ENCODE measurements at regions not wholly inside any gene's neighbourhood (a gene's known extent, or its start where the extent isn't known, plus 50 kb on each side); places are given as distances from the start of the nearest gene placed in this dataset.
"Not testable (repeated sequence)": the region's sequence is repeated elsewhere in the genome, so short reads cannot be mapped to it uniquely, and the experiment has no call there.

- no peak for DNase-seq (ENCODE audit: low read depth in 4 of 4, low spot score in 3 of 4)
These were observed 177.5 kb upstream of the GRIA4 start for GRCh38 chr11:105432241-105432995.

GRCh38 chr11:105429096-105429910 lies 180.6 kb upstream of the GRIA4 start:
- no peak for DNase-seq (ENCODE audit: low read depth in 4 of 4, low spot score in 3 of 4)

GRCh38 chr11:105407101-105407500 lies 202.8 kb upstream of the GRIA4 start:
- no peak for DNase-seq (ENCODE audit: low read depth in 4 of 4, low spot score in 3 of 4)

GRCh38 chr11:105401269-105401809 lies 208.5 kb upstream of the GRIA4 start:
- DNase-seq (ENCODE audit: low read depth in 4 of 4, low spot score in 3 of 4) = no peak

GRCh38 chr11:105399511-105399910 lies 210.4 kb upstream of the GRIA4 start:
- DNase-seq (ENCODE audit: low read depth in 4 of 4, low spot score in 3 of 4) = no peak

GRCh38 chr11:105398636-105399035 lies 211.2 kb upstream of the GRIA4 start:
- no peak for DNase-seq (ENCODE audit: low read depth in 4 of 4, low spot score in 3 of 4)

- DNase-seq (ENCODE audit: low read depth in 4 of 4, low spot score in 3 of 4) = no peak
These were observed 216.5 kb upstream of the GRIA4 start for GRCh38 chr11:105393326-105393725.

- no peak for DNase-seq (ENCODE audit: low read depth in 4 of 4, low spot score in 3 of 4)
These were observed 217.3 kb upstream of the GRIA4 start for GRCh38 chr11:105392556-105392955.

- no peak for DNase-seq (ENCODE audit: low read depth in 4 of 4, low spot score in 3 of 4)
These were observed 219.9 kb upstream of the GRIA4 start for GRCh38 chr11:105389952-105390351.

GRCh38 chr11:105388006-105388405 lies 221.9 kb upstream of the GRIA4 start:
- no peak for DNase-seq (ENCODE audit: low read depth in 4 of 4, low spot score in 3 of 4)

- DNase-seq (ENCODE audit: low read depth in 4 of 4, low spot score in 3 of 4) = no peak
These were observed 227.9 kb upstream of the GRIA4 start for GRCh38 chr11:105381941-105382340.

GRCh38 chr11:105377870-105378269 lies 232.0 kb upstream of the GRIA4 start:
- DNase-seq (ENCODE audit: low read depth in 4 of 4, low spot score in 3 of 4) = no peak

GRCh38 chr11:105372206-105372605 lies 232.6 kb upstream of the CARD18 start:
- no peak for DNase-seq (ENCODE audit: low read depth in 4 of 4, low spot score in 3 of 4)

- DNase-seq (ENCODE audit: low read depth in 4 of 4, low spot score in 3 of 4) = no peak
These were observed 231.7 kb upstream of the CARD18 start for GRCh38 chr11:105371311-105371710.

GRCh38 chr11:105368711-105369110 lies 229.1 kb upstream of the CARD18 start:
- DNase-seq (ENCODE audit: low read depth in 4 of 4, low spot score in 3 of 4) = peak in 1 of 4 donors; percentile 5

GRCh38 chr11:105367129-105367528 lies 227.6 kb upstream of the CARD18 start:
- no peak for DNase-seq (ENCODE audit: low read depth in 4 of 4, low spot score in 3 of 4)

- no peak for DNase-seq (ENCODE audit: low read depth in 4 of 4, low spot score in 3 of 4)
These were observed 222.1 kb upstream of the CARD18 start for GRCh38 chr11:105361651-105362050.

- DNase-seq (ENCODE audit: low read depth in 4 of 4, low spot score in 3 of 4) = no peak
These were observed 218.2 kb upstream of the CARD18 start for GRCh38 chr11:105357764-105358163.

- no peak for DNase-seq (ENCODE audit: low read depth in 4 of 4, low spot score in 3 of 4)
These were observed 217.6 kb upstream of the CARD18 start for GRCh38 chr11:105357146-105357545.

- not testable (repeated sequence) for DNase-seq (ENCODE audit: low read depth in 4 of 4, low spot score in 3 of 4)
These were observed 210.3 kb upstream of the CARD18 start for GRCh38 chr11:105349867-105350266.

GRCh38 chr11:105344938-105345337 lies 205.4 kb upstream of the CARD18 start:
- DNase-seq (ENCODE audit: low read depth in 4 of 4, low spot score in 3 of 4) = no peak

All from right renal pelvis (tissue), 4 donors.